ENCODE measurements at regions not wholly inside any gene's neighbourhood (a gene's known extent, or its start where the extent isn't known, plus 50 kb on each side); places are given as distances from the start of the nearest gene placed in this dataset.

DNA sequence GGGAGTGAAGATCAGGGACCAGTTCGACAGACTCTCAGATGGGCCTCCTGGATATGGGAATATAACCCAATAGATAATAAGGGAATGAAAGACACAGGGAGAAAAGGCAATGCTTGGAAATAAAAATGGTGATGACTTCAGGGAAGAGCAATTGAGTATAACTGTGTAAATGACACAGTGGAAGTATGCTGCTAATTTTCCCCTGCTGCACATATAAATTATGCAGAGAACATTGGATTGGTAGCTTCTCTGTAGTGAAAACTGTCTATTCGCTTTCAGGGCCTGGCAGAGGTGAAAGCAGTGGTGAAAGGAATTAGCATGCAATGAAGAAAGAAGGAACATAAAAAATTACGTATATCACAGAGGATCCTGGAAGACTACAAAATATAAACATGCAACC, 398.2 kb upstream of the CDH2 start:
- H3K27me3 ChIP-seq (ENCODE audit: insufficient read depth, poor library complexity, severe bottlenecking), result peaks cover 6% of the 10 kb centered on the region
- H3K4me3 ChIP-seq (replicated peaks; ENCODE audit: insufficient read depth, low read length), result no peak overlapping the region
- H3K27ac ChIP-seq (replicated peaks), result no peak overlapping the region
- no peak for TF ChIP-seq SPI1 (IDR thresholded peaks at IDR 0.05; ENCODE audit: borderline replicate concordance, low read depth)
- TF ChIP-seq GABPA (IDR thresholded peaks at IDR 0.05; ENCODE audit: low read depth), result no peak
- TF ChIP-seq, protein P1, sequence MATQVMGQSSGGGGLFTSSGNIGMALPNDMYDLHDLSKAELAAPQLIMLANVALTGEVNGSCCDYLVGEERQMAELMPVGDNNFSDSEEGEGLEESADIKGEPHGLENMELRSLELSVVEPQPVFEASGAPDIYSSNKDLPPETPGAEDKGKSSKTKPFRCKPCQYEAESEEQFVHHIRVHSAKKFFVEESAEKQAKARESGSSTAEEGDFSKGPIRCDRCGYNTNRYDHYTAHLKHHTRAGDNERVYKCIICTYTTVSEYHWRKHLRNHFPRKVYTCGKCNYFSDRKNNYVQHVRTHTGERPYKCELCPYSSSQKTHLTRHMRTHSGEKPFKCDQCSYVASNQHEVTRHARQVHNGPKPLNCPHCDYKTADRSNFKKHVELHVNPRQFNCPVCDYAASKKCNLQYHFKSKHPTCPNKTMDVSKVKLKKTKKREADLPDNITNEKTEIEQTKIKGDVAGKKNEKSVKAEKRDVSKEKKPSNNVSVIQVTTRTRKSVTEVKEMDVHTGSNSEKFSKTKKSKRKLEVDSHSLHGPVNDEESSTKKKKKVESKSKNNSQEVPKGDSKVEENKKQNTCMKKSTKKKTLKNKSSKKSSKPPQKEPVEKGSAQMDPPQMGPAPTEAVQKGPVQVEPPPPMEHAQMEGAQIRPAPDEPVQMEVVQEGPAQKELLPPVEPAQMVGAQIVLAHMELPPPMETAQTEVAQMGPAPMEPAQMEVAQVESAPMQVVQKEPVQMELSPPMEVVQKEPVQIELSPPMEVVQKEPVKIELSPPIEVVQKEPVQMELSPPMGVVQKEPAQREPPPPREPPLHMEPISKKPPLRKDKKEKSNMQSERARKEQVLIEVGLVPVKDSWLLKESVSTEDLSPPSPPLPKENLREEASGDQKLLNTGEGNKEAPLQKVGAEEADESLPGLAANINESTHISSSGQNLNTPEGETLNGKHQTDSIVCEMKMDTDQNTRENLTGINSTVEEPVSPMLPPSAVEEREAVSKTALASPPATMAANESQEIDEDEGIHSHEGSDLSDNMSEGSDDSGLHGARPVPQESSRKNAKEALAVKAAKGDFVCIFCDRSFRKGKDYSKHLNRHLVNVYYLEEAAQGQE (IDR thresholded peaks at IDR 0.05; ENCODE audit: insufficient replicate concordance, low read depth), result no peak
- TF ChIP-seq POLR2AphosphoS5 (IDR thresholded peaks at IDR 0.05; ENCODE audit: low read depth), result no peak
- TF ChIP-seq, protein P2, sequence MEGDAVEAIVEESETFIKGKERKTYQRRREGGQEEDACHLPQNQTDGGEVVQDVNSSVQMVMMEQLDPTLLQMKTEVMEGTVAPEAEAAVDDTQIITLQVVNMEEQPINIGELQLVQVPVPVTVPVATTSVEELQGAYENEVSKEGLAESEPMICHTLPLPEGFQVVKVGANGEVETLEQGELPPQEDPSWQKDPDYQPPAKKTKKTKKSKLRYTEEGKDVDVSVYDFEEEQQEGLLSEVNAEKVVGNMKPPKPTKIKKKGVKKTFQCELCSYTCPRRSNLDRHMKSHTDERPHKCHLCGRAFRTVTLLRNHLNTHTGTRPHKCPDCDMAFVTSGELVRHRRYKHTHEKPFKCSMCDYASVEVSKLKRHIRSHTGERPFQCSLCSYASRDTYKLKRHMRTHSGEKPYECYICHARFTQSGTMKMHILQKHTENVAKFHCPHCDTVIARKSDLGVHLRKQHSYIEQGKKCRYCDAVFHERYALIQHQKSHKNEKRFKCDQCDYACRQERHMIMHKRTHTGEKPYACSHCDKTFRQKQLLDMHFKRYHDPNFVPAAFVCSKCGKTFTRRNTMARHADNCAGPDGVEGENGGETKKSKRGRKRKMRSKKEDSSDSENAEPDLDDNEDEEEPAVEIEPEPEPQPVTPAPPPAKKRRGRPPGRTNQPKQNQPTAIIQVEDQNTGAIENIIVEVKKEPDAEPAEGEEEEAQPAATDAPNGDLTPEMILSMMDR (IDR thresholded peaks at IDR 0.05; ENCODE audit: insufficient read depth, low read length), result no peak
- no peak for DNase-seq (ENCODE audit: low read depth in 1 of 2, low spot score in 1 of 2)

DNA sequence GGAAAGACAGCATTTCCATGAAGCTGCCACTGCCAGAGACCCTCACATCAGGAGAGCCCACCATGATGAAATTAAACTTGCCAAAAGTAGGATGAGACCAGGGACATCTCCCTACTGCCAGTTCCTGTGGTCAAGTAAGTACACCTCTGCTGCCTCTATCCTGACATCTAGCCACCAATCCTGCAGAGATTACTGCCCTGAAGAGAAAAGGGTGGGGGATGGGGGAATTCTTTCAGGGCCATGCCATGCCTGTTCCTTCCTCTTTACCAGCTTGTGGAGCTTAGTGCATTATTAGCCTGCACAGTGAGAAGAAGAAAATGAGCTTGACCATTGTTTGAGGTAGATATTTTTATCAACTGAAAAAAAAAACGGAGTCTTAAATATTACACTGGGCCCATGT, 397.2 kb upstream of the CDH2 start:
- no peak overlapping the region for H3K27ac ChIP-seq (replicated peaks)
- TF ChIP-seq SPI1 (IDR thresholded peaks at IDR 0.05; ENCODE audit: borderline replicate concordance, low read depth), result no peak
- TF ChIP-seq POLR2AphosphoS5 (IDR thresholded peaks at IDR 0.05; ENCODE audit: low read depth), result no peak
- TF ChIP-seq GABPA (IDR thresholded peaks at IDR 0.05; ENCODE audit: low read depth), result no peak
- TF ChIP-seq, protein P1 (IDR thresholded peaks at IDR 0.05; ENCODE audit: insufficient replicate concordance, low read depth), result no peak
- TF ChIP-seq, protein P2 (IDR thresholded peaks at IDR 0.05; ENCODE audit: insufficient read depth, low read length), result no peak
- DNase-seq (ENCODE audit: low read depth in 1 of 2, low spot score in 1 of 2), result no peak
- H3K4me3 ChIP-seq (replicated peaks; ENCODE audit: insufficient read depth, low read length), result no peak overlapping the region
- peaks cover 6% of the 10 kb centered on the region for H3K27me3 ChIP-seq (ENCODE audit: insufficient read depth, poor library complexity, severe bottlenecking)

DNA sequence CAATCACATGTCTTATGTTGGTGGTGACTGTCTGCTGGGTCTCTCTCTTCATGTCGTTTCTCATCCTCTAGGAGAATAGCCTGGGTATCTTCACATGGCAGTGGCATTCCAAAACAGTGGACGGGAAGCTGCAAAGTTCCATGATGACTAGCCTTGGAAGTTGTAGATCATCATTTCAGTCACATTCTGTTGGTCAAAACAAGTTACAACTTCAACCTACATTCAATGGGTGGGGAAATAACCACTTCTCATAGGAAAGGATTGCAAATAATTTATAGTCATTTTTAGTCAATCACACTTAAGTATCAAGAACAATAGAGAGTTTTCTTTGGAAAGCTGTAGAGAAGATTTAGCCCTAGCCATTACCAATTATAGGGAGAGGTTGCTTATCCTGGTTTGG, 395.0 kb upstream of the CDH2 start:
- Histone ChIP-seq H3K27me3 (ENCODE audit: insufficient read depth, poor library complexity, severe bottlenecking) (peaks cover 6% of the 10 kb centered on the region), H3K27ac (replicated peaks) (no peak overlapping the region), H3K4me3 (replicated peaks; ENCODE audit: insufficient read depth, low read length) (no peak overlapping the region)
- no peak for TF ChIP-seq POLR2AphosphoS5 (IDR thresholded peaks at IDR 0.05; ENCODE audit: low read depth)
- TF ChIP-seq, protein P2 (IDR thresholded peaks at IDR 0.05; ENCODE audit: insufficient read depth, low read length), result no peak
- TF ChIP-seq GABPA (IDR thresholded peaks at IDR 0.05; ENCODE audit: low read depth), result no peak
- TF ChIP-seq SPI1 (IDR thresholded peaks at IDR 0.05; ENCODE audit: borderline replicate concordance, low read depth), result no peak
- TF ChIP-seq, protein P1 (IDR thresholded peaks at IDR 0.05; ENCODE audit: insufficient replicate concordance, low read depth), result no peak
- DNase-seq (ENCODE audit: low read depth in 1 of 2, low spot score in 1 of 2), result no peak
